Fibroblast of lung (primary cell): ENCODE measurements at regions not wholly inside any gene's neighbourhood (a gene's known extent, or its start where the extent isn't known, plus 50 kb on each side); places are given as distances from the start of the nearest gene placed in this dataset.

Source experiments
- DNase-seq, 2 donors: peaks; one replicate each; pipeline versions ENCODE4 v3.0.0 to v3.0.0-alpha.2; 2010; ENCODE audit warnings: low read depth in 2 of 2
- H2AFZ ChIP-seq: 2 replicates; pipeline ENCODE4 v1.5.1; 2012; ENCODE audit warnings: low read length, control low read depth, inconsistent platforms
- H3K27ac ChIP-seq: 2 replicates; pipeline ENCODE4 v1.5.1; 2011; ENCODE audit warnings: low read length, control low read depth; ENCODE audit not compliant: insufficient read depth
- H3K27me3 ChIP-seq: 2 replicates; pipeline ENCODE4 v1.5.1; 2011; ENCODE audit warnings: mild to moderate bottlenecking, low read length; ENCODE audit not compliant: control insufficient read depth, insufficient read depth
- H3K36me3 ChIP-seq: 2 replicates; pipeline ENCODE4 v1.5.1; 2011; ENCODE audit warnings: low read length; ENCODE audit not compliant: control insufficient read depth, insufficient read depth
- H3K4me1 ChIP-seq: 2 replicates; pipeline ENCODE4 v1.5.1; 2011; ENCODE audit warnings: low read length; ENCODE audit not compliant: control insufficient read depth, insufficient read depth; ENCODE audit errors: extremely low read depth
- H3K4me2 ChIP-seq: 2 replicates; pipeline ENCODE4 v1.5.1; 2011; ENCODE audit warnings: low read length, control low read depth; ENCODE audit not compliant: insufficient read depth; ENCODE audit errors: extremely low read depth
- H3K4me3 ChIP-seq, 4 experiments: fragments of 200-600 bp in 1 of 4; sonication (generic) in 1 of 4; replicated peaks in 1 of 4; 2 replicates each; pipeline ENCODE4 v1.5.1; 2011 to 2016; ENCODE audit warnings: low read length in 4 of 4, low read depth in 3 of 4, mild to moderate bottlenecking in 3 of 4, control low read depth in 2 of 4, inconsistent platforms in 1 of 4, mixed read lengths in 1 of 4; ENCODE audit not compliant: insufficient read depth in 1 of 4; ENCODE audit errors: control extremely low read depth in 1 of 4
- H3K79me2 ChIP-seq: 2 replicates; pipeline ENCODE4 v1.5.1; 2012; ENCODE audit warnings: mild to moderate bottlenecking, low read length, inconsistent platforms; ENCODE audit not compliant: control insufficient read depth, insufficient read depth
- H3K9ac ChIP-seq: 2 replicates; pipeline ENCODE4 v1.5.1; 2011; ENCODE audit warnings: mild to moderate bottlenecking, low read length, control low read depth; ENCODE audit not compliant: insufficient read depth
- H3K9me3 ChIP-seq: 2 replicates; pipeline ENCODE4 v1.5.1; 2012; ENCODE audit warnings: low read depth, low read length; ENCODE audit not compliant: control insufficient read depth, insufficient read depth
- H4K20me1 ChIP-seq: 2 replicates; pipeline ENCODE4 v1.5.1; 2011; ENCODE audit warnings: low read length; ENCODE audit not compliant: control insufficient read depth, insufficient read depth; ENCODE audit errors: extremely low read depth
- EZH2 ChIP-seq: IDR thresholded peaks from 2 replicates; pipeline ENCODE4 v1.5.1; 2012; ENCODE audit warnings: low read length, control low read depth, mild to moderate bottlenecking; ENCODE audit errors: missing control alignments
- TF ChIP-seq, protein P1 (sequence below), 2 donors: IDR thresholded peaks in 1 of 2; conservative IDR thresholded peaks in 1 of 2; 1 replicate in 1 of 2; 2 replicates in 1 of 2; pipeline ENCODE4 v1.5.1; 2011 to 2012; ENCODE audit warnings: low read length in 2 of 2, control low read depth in 1 of 2, inconsistent platforms in 1 of 2, low read depth in 1 of 2, mild to moderate bottlenecking in 1 of 2

DNA sequence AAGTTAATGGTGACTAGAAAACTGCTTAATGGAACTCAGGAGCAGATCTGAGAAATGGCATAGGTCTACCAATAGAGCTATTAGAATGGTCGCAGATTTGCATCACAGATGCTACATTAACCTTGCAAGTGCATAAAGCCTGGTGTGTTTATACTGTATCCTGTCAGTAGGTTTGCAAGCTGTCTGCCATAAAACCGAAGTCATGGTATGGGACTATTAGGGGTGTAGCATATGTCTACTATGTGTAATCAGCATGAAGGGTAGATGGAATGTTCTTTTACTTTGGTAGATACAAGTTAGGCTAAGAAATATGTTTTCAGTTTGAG lies 574.2 kb upstream of the ADGRL2 start:
- Histone ChIP-seq H3K4me2 (no peak overlapping the region), H4K20me1 (no peaks in the 10 kb centered on the region), H3K9ac (no peak overlapping the region), H3K27me3 (no peaks in the 10 kb centered on the region), H3K4me3 (no peak overlapping the region), H3K9me3 (no peaks in the 10 kb centered on the region), H3K27ac (no peak overlapping the region), H3K79me2 (no peaks in the 10 kb centered on the region), H3K36me3 (no peaks in the 10 kb centered on the region), H3K4me1 (no peaks in the 10 kb centered on the region), H2AFZ (no peak overlapping the region)
- no peak for TF ChIP-seq EZH2
- TF ChIP-seq, protein P1, sequence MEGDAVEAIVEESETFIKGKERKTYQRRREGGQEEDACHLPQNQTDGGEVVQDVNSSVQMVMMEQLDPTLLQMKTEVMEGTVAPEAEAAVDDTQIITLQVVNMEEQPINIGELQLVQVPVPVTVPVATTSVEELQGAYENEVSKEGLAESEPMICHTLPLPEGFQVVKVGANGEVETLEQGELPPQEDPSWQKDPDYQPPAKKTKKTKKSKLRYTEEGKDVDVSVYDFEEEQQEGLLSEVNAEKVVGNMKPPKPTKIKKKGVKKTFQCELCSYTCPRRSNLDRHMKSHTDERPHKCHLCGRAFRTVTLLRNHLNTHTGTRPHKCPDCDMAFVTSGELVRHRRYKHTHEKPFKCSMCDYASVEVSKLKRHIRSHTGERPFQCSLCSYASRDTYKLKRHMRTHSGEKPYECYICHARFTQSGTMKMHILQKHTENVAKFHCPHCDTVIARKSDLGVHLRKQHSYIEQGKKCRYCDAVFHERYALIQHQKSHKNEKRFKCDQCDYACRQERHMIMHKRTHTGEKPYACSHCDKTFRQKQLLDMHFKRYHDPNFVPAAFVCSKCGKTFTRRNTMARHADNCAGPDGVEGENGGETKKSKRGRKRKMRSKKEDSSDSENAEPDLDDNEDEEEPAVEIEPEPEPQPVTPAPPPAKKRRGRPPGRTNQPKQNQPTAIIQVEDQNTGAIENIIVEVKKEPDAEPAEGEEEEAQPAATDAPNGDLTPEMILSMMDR (conservative IDR thresholded peaks at IDR 0.05 in 1 of 2, IDR thresholded peaks at IDR 0.05 in 1 of 2; ENCODE audit: low read depth in 1 of 2, low read length in 2 of 2): no peak
- no peak for DNase-seq

DNA sequence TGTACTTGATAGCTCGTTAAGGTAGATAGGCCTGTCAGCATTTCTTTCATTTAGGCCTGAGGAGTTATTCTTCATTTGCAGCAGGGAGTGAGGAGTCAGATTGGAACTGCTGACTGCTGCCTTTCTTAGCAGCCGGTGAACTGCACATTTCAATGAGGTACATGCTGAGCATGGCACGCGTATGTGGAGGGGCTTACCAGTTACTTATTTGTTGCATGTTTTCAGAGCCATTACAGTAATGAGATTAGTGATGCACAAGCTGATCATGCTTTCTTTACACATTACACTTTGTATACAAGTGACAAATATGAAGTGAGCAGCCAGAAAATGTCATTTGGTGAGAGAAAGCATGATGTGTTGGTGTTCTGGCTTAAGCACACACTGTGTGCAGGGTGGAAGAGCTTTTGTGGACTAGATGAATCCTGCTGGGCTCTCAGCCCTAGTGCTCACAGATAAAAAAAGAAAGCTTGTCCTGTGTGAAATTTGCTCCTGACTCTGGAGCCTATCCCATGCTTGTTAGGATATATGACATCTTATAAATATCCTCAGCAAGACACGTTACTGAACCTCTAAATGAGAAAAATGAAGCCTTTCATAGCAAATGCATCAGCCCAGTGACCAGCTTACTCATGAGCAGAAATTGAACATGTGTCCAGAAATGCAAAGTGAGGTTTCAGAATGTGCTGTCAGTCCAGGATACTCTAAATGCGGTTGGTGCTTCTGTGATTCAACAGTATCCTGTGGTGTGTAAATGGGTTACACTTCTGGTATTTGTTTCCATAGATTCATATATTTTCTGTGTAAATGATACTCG lies 574.7 kb upstream of the ADGRL2 start:
- Histone ChIP-seq H3K36me3 (no peaks in the 10 kb centered on the region), H3K4me2 (no peak overlapping the region), H3K27me3 (no peaks in the 10 kb centered on the region), H3K4me3 (no peak overlapping the region), H3K79me2 (no peaks in the 10 kb centered on the region), H3K27ac (no peak overlapping the region), H3K4me1 (no peaks in the 10 kb centered on the region), H2AFZ (no peak overlapping the region), H4K20me1 (no peaks in the 10 kb centered on the region), H3K9me3 (no peaks in the 10 kb centered on the region), H3K9ac (no peak overlapping the region)
- no peak for DNase-seq
- TF ChIP-seq, protein P1 (conservative IDR thresholded peaks at IDR 0.05 in 1 of 2, IDR thresholded peaks at IDR 0.05 in 1 of 2; ENCODE audit: low read depth in 1 of 2, low read length in 2 of 2): no peak
- TF ChIP-seq EZH2: no peak

GRCh38 chr1:81224222-81224621 lies 576.5 kb upstream of the ADGRL2 start:
- Histone ChIP-seq H2AFZ (no peak overlapping the region), H3K79me2 (no peaks in the 10 kb centered on the region), H3K36me3 (no peaks in the 10 kb centered on the region), H3K4me3 (no peak overlapping the region), H3K4me2 (no peak overlapping the region), H3K27me3 (no peaks in the 10 kb centered on the region), H3K27ac (no peak overlapping the region), H3K9ac (no peak overlapping the region), H3K9me3 (no peaks in the 10 kb centered on the region), H4K20me1 (no peaks in the 10 kb centered on the region), H3K4me1 (no peaks in the 10 kb centered on the region)
- DNase-seq: no peak
- TF ChIP-seq, protein P1 (conservative IDR thresholded peaks at IDR 0.05 in 1 of 2, IDR thresholded peaks at IDR 0.05 in 1 of 2; ENCODE audit: low read depth in 1 of 2, low read length in 2 of 2): no peak
- no peak for TF ChIP-seq EZH2
